ENCODE measurements at regions not wholly inside any gene's neighbourhood (a gene's known extent, or its start where the extent isn't known, plus 50 kb on each side); places are given as distances from the start of the nearest gene placed in this dataset.

DNA sequence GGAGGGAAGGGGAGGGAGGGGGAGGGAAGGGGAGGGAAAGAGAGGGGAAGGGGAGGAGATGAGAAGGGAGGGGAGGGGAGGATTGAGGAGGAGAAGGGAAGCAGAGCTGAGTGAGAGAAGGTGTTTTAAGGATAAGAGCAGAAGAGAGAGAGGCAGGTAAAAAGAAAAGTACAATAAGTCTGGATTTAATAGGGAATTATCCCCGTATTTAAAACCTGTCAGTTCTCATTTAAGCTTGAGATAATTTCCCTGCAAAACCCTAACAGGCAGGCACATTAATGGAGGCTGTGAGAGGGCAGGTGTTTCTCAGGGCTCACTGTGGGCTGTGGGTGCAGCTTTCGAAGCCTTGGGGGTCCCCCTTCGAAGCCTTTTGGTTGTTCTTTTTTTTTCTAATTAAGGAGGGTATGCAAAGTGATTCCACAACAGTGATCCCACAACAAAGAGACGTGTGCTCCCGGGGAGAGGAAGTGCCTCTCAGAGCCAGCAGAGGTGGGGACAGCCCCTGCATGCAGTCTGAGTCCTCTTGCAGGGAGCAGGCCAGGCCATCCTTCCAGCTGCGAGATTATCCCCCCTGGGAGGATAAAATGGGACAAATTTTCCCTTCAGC is 317.9 kb upstream of the IRX1 start (continued):
- TF ChIP-seq, protein P1, sequence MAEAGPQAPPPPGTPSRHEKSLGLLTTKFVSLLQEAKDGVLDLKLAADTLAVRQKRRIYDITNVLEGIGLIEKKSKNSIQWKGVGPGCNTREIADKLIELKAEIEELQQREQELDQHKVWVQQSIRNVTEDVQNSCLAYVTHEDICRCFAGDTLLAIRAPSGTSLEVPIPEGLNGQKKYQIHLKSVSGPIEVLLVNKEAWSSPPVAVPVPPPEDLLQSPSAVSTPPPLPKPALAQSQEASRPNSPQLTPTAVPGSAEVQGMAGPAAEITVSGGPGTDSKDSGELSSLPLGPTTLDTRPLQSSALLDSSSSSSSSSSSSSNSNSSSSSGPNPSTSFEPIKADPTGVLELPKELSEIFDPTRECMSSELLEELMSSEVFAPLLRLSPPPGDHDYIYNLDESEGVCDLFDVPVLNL (CRISPR knock-in tag; IDR thresholded peaks at IDR 0.05; ENCODE audit: borderline replicate concordance, low read depth), result no peak
- TF ChIP-seq TEAD1 (CRISPR knock-in tag; IDR thresholded peaks at IDR 0.05) (peak; percentile 73; the same call in 1 of the 2 replicates), AFF4 (CRISPR knock-in tag; IDR thresholded peaks at IDR 0.05; ENCODE audit: borderline replicate concordance) (no peak)

GRCh38 chr5:3276896-3277295 is 318.7 kb upstream of the IRX1 start:
- ATAC-seq (peak; percentile 49), DNase-seq (ENCODE audit: low spot score) (no peak)
- Mint-ChIP-seq H3K36me3 (peaks cover 2% of the 10 kb centered on the region; the same call in 1 of the 2 replicates), H3K27ac (no peak overlapping the region), H3K4me1 (peaks cover 28% of the 10 kb centered on the region), H3K4me3 (no peak overlapping the region), H3K27me3 (ENCODE audit: low read depth) (peaks cover 11% of the 10 kb centered on the region), H3K9me3 (peaks cover 3% of the 10 kb centered on the region; the same call in 1 of the 2 replicates)
- TF ChIP-seq MYBL2 (CRISPR knock-in tag; IDR thresholded peaks at IDR 0.05), result no peak
- TF ChIP-seq EMX1 (CRISPR knock-in tag; IDR thresholded peaks at IDR 0.05), result no peak
- TF ChIP-seq, protein P2, sequence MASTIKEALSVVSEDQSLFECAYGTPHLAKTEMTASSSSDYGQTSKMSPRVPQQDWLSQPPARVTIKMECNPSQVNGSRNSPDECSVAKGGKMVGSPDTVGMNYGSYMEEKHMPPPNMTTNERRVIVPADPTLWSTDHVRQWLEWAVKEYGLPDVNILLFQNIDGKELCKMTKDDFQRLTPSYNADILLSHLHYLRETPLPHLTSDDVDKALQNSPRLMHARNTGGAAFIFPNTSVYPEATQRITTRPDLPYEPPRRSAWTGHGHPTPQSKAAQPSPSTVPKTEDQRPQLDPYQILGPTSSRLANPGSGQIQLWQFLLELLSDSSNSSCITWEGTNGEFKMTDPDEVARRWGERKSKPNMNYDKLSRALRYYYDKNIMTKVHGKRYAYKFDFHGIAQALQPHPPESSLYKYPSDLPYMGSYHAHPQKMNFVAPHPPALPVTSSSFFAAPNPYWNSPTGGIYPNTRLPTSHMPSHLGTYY (CRISPR knock-in tag; IDR thresholded peaks at IDR 0.05), result no peak
- TF ChIP-seq, protein P3, sequence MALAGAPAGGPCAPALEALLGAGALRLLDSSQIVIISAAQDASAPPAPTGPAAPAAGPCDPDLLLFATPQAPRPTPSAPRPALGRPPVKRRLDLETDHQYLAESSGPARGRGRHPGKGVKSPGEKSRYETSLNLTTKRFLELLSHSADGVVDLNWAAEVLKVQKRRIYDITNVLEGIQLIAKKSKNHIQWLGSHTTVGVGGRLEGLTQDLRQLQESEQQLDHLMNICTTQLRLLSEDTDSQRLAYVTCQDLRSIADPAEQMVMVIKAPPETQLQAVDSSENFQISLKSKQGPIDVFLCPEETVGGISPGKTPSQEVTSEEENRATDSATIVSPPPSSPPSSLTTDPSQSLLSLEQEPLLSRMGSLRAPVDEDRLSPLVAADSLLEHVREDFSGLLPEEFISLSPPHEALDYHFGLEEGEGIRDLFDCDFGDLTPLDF (CRISPR knock-in tag; IDR thresholded peaks at IDR 0.05), result no peak
- TF ChIP-seq ZNF121 (CRISPR knock-in tag; IDR thresholded peaks at IDR 0.05), result no peak
- TF ChIP-seq NR1H2 (CRISPR knock-in tag; IDR thresholded peaks at IDR 0.05), result no peak
- TF ChIP-seq, protein P4, sequence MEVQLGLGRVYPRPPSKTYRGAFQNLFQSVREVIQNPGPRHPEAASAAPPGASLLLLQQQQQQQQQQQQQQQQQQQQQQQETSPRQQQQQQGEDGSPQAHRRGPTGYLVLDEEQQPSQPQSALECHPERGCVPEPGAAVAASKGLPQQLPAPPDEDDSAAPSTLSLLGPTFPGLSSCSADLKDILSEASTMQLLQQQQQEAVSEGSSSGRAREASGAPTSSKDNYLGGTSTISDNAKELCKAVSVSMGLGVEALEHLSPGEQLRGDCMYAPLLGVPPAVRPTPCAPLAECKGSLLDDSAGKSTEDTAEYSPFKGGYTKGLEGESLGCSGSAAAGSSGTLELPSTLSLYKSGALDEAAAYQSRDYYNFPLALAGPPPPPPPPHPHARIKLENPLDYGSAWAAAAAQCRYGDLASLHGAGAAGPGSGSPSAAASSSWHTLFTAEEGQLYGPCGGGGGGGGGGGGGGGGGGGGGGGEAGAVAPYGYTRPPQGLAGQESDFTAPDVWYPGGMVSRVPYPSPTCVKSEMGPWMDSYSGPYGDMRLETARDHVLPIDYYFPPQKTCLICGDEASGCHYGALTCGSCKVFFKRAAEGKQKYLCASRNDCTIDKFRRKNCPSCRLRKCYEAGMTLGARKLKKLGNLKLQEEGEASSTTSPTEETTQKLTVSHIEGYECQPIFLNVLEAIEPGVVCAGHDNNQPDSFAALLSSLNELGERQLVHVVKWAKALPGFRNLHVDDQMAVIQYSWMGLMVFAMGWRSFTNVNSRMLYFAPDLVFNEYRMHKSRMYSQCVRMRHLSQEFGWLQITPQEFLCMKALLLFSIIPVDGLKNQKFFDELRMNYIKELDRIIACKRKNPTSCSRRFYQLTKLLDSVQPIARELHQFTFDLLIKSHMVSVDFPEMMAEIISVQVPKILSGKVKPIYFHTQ (CRISPR knock-in tag; IDR thresholded peaks at IDR 0.05), result no peak
- no peak for TF ChIP-seq JUN (CRISPR knock-in tag; IDR thresholded peaks at IDR 0.05)
- TF ChIP-seq, protein P5, sequence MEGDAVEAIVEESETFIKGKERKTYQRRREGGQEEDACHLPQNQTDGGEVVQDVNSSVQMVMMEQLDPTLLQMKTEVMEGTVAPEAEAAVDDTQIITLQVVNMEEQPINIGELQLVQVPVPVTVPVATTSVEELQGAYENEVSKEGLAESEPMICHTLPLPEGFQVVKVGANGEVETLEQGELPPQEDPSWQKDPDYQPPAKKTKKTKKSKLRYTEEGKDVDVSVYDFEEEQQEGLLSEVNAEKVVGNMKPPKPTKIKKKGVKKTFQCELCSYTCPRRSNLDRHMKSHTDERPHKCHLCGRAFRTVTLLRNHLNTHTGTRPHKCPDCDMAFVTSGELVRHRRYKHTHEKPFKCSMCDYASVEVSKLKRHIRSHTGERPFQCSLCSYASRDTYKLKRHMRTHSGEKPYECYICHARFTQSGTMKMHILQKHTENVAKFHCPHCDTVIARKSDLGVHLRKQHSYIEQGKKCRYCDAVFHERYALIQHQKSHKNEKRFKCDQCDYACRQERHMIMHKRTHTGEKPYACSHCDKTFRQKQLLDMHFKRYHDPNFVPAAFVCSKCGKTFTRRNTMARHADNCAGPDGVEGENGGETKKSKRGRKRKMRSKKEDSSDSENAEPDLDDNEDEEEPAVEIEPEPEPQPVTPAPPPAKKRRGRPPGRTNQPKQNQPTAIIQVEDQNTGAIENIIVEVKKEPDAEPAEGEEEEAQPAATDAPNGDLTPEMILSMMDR (IDR thresholded peaks at IDR 0.05), result no peak
- no peak for TF ChIP-seq SMAD4 (CRISPR knock-in tag; IDR thresholded peaks at IDR 0.05)
- no peak for TF ChIP-seq ARID4B (CRISPR knock-in tag; IDR thresholded peaks at IDR 0.05; ENCODE audit: borderline replicate concordance)
- no peak for TF ChIP-seq USF1 (CRISPR knock-in tag; IDR thresholded peaks at IDR 0.05)
- CTCF ChIA-PET, result no interaction called here
- POLR2A ChIA-PET, result no interaction called here

Measured in WTC11 (cell line).